H1 (cell line): ENCODE measurements at regions not wholly inside any gene's neighbourhood (a gene's known extent, or its start where the extent isn't known, plus 50 kb on each side); places are given as distances from the start of the nearest gene placed in this dataset.

ENCODE experiments used
- CTCF ChIA-PET: fragments of 300-600 bp; sonication (Branson Sonifier 250); formaldehyde crosslinking; loops from one replicate; lab custom pipeline; 2021; ENCODE audit not compliant: partially characterized antibody; lab: Charles Lee
- POLR2A ChIA-PET: fragments of 300-600 bp; sonication (Branson Sonifier 250); formaldehyde crosslinking; loops from one replicate; lab custom pipeline; 2021; ENCODE audit warnings: inconsistent platforms; ENCODE audit not compliant: partially characterized antibody; lab: Charles Lee
- DNase-seq, 2 experiments: peaks; one replicate each; pipeline versions ENCODE4 v3.0.0 to v3.0.0-alpha.2; 2010 to 2022; ENCODE audit warnings: low spot score in 2 of 2, low read depth in 1 of 2, mixed read lengths in 1 of 2
- FAIRE-seq: peaks from 2 replicates; lab custom pipeline; 2011; peaks lifted over from hg19 to GRCh38; lab: Jason Lieb, UNC
- H2AFZ ChIP-seq: 2 replicates; pipeline ENCODE4 v1.8.1; 2012; ENCODE audit warnings: low read length, inconsistent platforms
- H2AK5ac ChIP-seq: 2 replicates; pipeline ENCODE4 v1.6.1; 2013; ENCODE audit warnings: low read depth, low read length
- H2BK120ac ChIP-seq: replicated peaks from 2 replicates; pipeline ENCODE3; 2013; ENCODE audit warnings: low read depth, low read length, inconsistent platforms
- H2BK12ac ChIP-seq: 2 replicates; pipeline ENCODE4 v1.6.1; 2013; ENCODE audit warnings: low read depth, low read length
- H2BK15ac ChIP-seq: 2 replicates; pipeline ENCODE4 v1.6.1; 2013; ENCODE audit warnings: low read length
- H2BK20ac ChIP-seq: 2 replicates; pipeline ENCODE4 v1.6.1; 2013; ENCODE audit warnings: low read length
- H2BK5ac ChIP-seq: 2 replicates; pipeline ENCODE4 v1.6.1; 2013; ENCODE audit warnings: low read depth, low read length
- H3K14ac ChIP-seq: 2 replicates; pipeline ENCODE4 v1.6.1; 2013; ENCODE audit warnings: inconsistent platforms; ENCODE audit not compliant: insufficient read length
- H3K18ac ChIP-seq: 2 replicates; pipeline ENCODE4 v1.6.1; 2013; ENCODE audit warnings: low read length; ENCODE audit errors: extremely low read depth
- H3K23ac ChIP-seq: 2 replicates; pipeline ENCODE4 v1.6.1; 2013; ENCODE audit warnings: inconsistent platforms; ENCODE audit not compliant: insufficient read length
- H3K23me2 ChIP-seq: 2 replicates; pipeline ENCODE4 v1.6.1; 2013; ENCODE audit warnings: low read depth, low read length
- H3K27ac ChIP-seq: 2 replicates; pipeline ENCODE4 v1.6.1; 2011; ENCODE audit warnings: low read depth, low read length, inconsistent platforms
- H3K27me3 ChIP-seq, 4 experiments: replicated peaks in 1 of 4; 1 replicate in 1 of 4; 2 replicates in 3 of 4; pipeline versions ENCODE4 v1.6.1 to v1.8.1; 2011 to 2013; ENCODE audit warnings: low read length in 3 of 4, mild to moderate bottlenecking in 3 of 4, inconsistent platforms in 2 of 4, mixed read lengths in 2 of 4, moderate library complexity in 1 of 4; ENCODE audit not compliant: control insufficient read depth in 3 of 4, insufficient read depth in 3 of 4; ENCODE audit errors: extremely low read depth in 1 of 4
- H3K36me3 ChIP-seq, 4 experiments: 2 replicates each; pipeline versions ENCODE4 v1.6.1 to v1.8.1; 2011 to 2013; ENCODE audit warnings: mild to moderate bottlenecking in 4 of 4, low read length in 3 of 4, moderate library complexity in 2 of 4, control low read depth in 1 of 4, inconsistent platforms in 1 of 4; ENCODE audit not compliant: insufficient read depth in 4 of 4, control insufficient read depth in 2 of 4
- H3K4ac ChIP-seq: replicated peaks from 2 replicates; pipeline ENCODE3; 2013; ENCODE audit warnings: low read length, low read depth, mixed read lengths, inconsistent platforms; ENCODE audit not compliant: insufficient read length
- H3K4me1 ChIP-seq, 4 experiments: replicated peaks in 1 of 4; 1 replicate in 1 of 4; 2 replicates in 3 of 4; pipeline versions ENCODE4 v1.6.1 to v1.8.1; 2011 to 2013; ENCODE audit warnings: low read length in 3 of 4, inconsistent platforms in 2 of 4, mixed read lengths in 1 of 4; ENCODE audit not compliant: insufficient read depth in 4 of 4, control insufficient read depth in 3 of 4
- H3K4me2 ChIP-seq, 2 experiments: 2 replicates each; pipeline versions ENCODE4 v1.6.1 to v1.8.1; 2011 to 2013; ENCODE audit warnings: low read depth in 2 of 2, low read length in 2 of 2, control low read depth in 1 of 2, inconsistent platforms in 1 of 2, mild to moderate bottlenecking in 1 of 2; ENCODE audit not compliant: insufficient read depth in 1 of 2
- H3K4me3 ChIP-seq, 4 experiments: fragments of 200-600, 300-600 bp in 1 of 4; sonication (generic), shearing (Covaris generic), sonication (Bioruptor Twin) in 1 of 4; 2 replicates each; pipeline versions ENCODE4 v1.5.1 to v1.8.1; 2011 to 2016; ENCODE audit warnings: low read length in 4 of 4, low read depth in 3 of 4, control low read depth in 2 of 4, inconsistent platforms in 2 of 4, mild to moderate bottlenecking in 2 of 4, mixed read lengths in 1 of 4, moderate library complexity in 1 of 4; ENCODE audit not compliant: insufficient read depth in 2 of 4; ENCODE audit errors: extremely low read depth in 1 of 4
- H3K56ac ChIP-seq: replicated peaks from 2 replicates; pipeline ENCODE3; 2013; ENCODE audit warnings: low read depth, mild to moderate bottlenecking, mixed read lengths, low read length, inconsistent platforms; ENCODE audit not compliant: insufficient read length
- H3K79me1 ChIP-seq: 2 replicates; pipeline ENCODE4 v1.6.1; 2013; ENCODE audit warnings: low read depth, low read length, control low read depth
- H3K79me2 ChIP-seq, 2 experiments: 2 replicates each; pipeline versions ENCODE4 v1.6.1 to v1.8.1; 2012 to 2013; ENCODE audit warnings: low read length in 2 of 2, mild to moderate bottlenecking in 2 of 2, inconsistent platforms in 1 of 2; ENCODE audit not compliant: insufficient read depth in 2 of 2, control insufficient read depth in 1 of 2
- H3K9ac ChIP-seq, 4 experiments: replicated peaks in 1 of 4; 1 replicate in 1 of 4; 2 replicates in 3 of 4; pipeline versions ENCODE4 v1.6.1 to v1.8.1; 2011 to 2013; ENCODE audit warnings: low read depth in 3 of 4, low read length in 3 of 4, control low read depth in 2 of 4, mild to moderate bottlenecking in 2 of 4, moderate library complexity in 2 of 4, inconsistent platforms in 1 of 4; ENCODE audit errors: extremely low read depth in 1 of 4
- H3K9me3 ChIP-seq, 2 experiments: 2 replicates each; pipeline versions ENCODE4 v1.6.1 to v1.8.1; 2012 to 2013; ENCODE audit warnings: mild to moderate bottlenecking in 2 of 2, moderate library complexity in 2 of 2, control low read depth in 1 of 2, inconsistent platforms in 1 of 2, low read depth in 1 of 2, low read length in 1 of 2, mixed read lengths in 1 of 2; ENCODE audit not compliant: insufficient read depth in 2 of 2
- H4K20me1 ChIP-seq, 2 experiments: replicated peaks in 1 of 2; 2 replicates each; pipeline versions ENCODE3 to v1.8.1; 2011 to 2013; ENCODE audit warnings: inconsistent platforms in 2 of 2, low read length in 2 of 2, mild to moderate bottlenecking in 1 of 2; ENCODE audit not compliant: insufficient read depth in 2 of 2, control insufficient read depth in 1 of 2
- H4K5ac ChIP-seq: 2 replicates; pipeline ENCODE4 v1.6.1; 2013; ENCODE audit warnings: low read length, low read depth, mixed read lengths, inconsistent platforms; ENCODE audit not compliant: insufficient read length
- H4K8ac ChIP-seq: 2 replicates; pipeline ENCODE4 v1.8.0; 2013; ENCODE audit warnings: mild to moderate bottlenecking, moderate library complexity, low read length, inconsistent platforms; ENCODE audit not compliant: insufficient read depth; ENCODE audit errors: extremely low read depth
- H4K91ac ChIP-seq: replicated peaks from 2 replicates; pipeline ENCODE3; 2013; ENCODE audit warnings: low read length, mixed read lengths, inconsistent platforms; ENCODE audit not compliant: insufficient read length
- ATF2 ChIP-seq: IDR thresholded peaks from 2 replicates; pipeline ENCODE4 v1.6.1; 2012; ENCODE audit warnings: low read length, inconsistent platforms
- ATF3 ChIP-seq: IDR thresholded peaks from 2 replicates; pipeline ENCODE4 v1.6.1; 2011; ENCODE audit warnings: low read depth, mild to moderate bottlenecking, low read length; ENCODE audit not compliant: insufficient read depth
- BACH1 ChIP-seq: IDR thresholded peaks from 2 replicates; pipeline ENCODE4 v1.6.1; 2012; ENCODE audit warnings: low read length, improper control_type of control experiment
- CHD1 ChIP-seq: IDR thresholded peaks from 2 replicates; pipeline ENCODE4 v1.6.1; 2012; ENCODE audit warnings: low read depth, low read length, improper control_type of control experiment
- GABPA ChIP-seq: IDR thresholded peaks from 2 replicates; pipeline ENCODE4 v1.6.1; 2011; ENCODE audit warnings: mild to moderate bottlenecking, low read length, moderate library complexity, borderline replicate concordance; ENCODE audit not compliant: insufficient read depth
- HDAC6 ChIP-seq: IDR thresholded peaks from one replicate; pipeline ENCODE4 v1.7.1; 2012; ENCODE audit warnings: low read depth, mild to moderate bottlenecking, inconsistent platforms, low read length, moderate library complexity
- NRF1 ChIP-seq: IDR thresholded peaks from 2 replicates; pipeline ENCODE4 v1.6.1; 2011; ENCODE audit warnings: mild to moderate bottlenecking, low read depth, low read length, improper control_type of control experiment
- RAD21 ChIP-seq, 2 experiments: IDR thresholded peaks in 1 of 2; conservative IDR thresholded peaks in 1 of 2; 2 replicates each; pipeline ENCODE4 v1.6.1; 2011; ENCODE audit warnings: low read depth in 2 of 2, low read length in 2 of 2, improper control_type of control experiment in 1 of 2, inconsistent platforms in 1 of 2, mild to moderate bottlenecking in 1 of 2, moderate library complexity in 1 of 2
- SIN3A ChIP-seq, 2 experiments: IDR thresholded peaks in 1 of 2; conservative IDR thresholded peaks in 1 of 2; 2 replicates each; pipeline ENCODE4 v1.6.1; 2011 to 2012; ENCODE audit warnings: low read length in 2 of 2, improper control_type of control experiment in 1 of 2, low read depth in 1 of 2, mild to moderate bottlenecking in 1 of 2
- SIX5 ChIP-seq: IDR thresholded peaks from 2 replicates; pipeline ENCODE4 v1.6.1; 2011; ENCODE audit warnings: mild to moderate bottlenecking, low read depth, low read length
- SRF ChIP-seq: IDR thresholded peaks from 2 replicates; pipeline ENCODE4 v1.6.1; 2011; ENCODE audit warnings: mild to moderate bottlenecking, low read depth, low read length, moderate library complexity
- WGBS, 2 experiments: shearing (Covaris generic) in 1 of 2; methylation state at CpG; one replicate each; pipeline versions ENCODE4 v1.1.6 to v1.1.7; 2013 to 2015; ENCODE audit warnings: low lambda C conversion rate in 2 of 2, mixed read lengths in 2 of 2, inconsistent platforms in 1 of 2, low coverage in 1 of 2, missing lambda C conversion rate in 1 of 2; ENCODE audit not compliant: insufficient replicate concordance in 2 of 2, insufficient coverage in 1 of 2, insufficient read length in 1 of 2; ENCODE audit errors: extremely low coverage in 1 of 2, missing lambda C conversion rate in 1 of 2; 5-methylcytosine and 5-hydroxymethylcytosine counted together

- no peak overlapping the region for H3K23ac ChIP-seq
- H3K23me2 ChIP-seq = no peaks in the 10 kb centered on the region
- H3K27me3 ChIP-seq = no peaks in the 10 kb centered on the region
- H2AK5ac ChIP-seq = no peak overlapping the region
- no peaks in the 10 kb centered on the region for H3K79me1 ChIP-seq
- H4K20me1 ChIP-seq = no peaks in the 10 kb centered on the region
- H2AFZ ChIP-seq = no peak overlapping the region
- POLR2A ChIA-PET = no interaction called here
- no peak overlapping the region for H3K4me3 ChIP-seq
- no peak overlapping the region for H3K4me2 ChIP-seq
- CTCF ChIA-PET = no interaction called here
- no peak overlapping the region for H3K4ac ChIP-seq
- no peak overlapping the region for H2BK20ac ChIP-seq
- no peaks in the 10 kb centered on the region for H3K9me3 ChIP-seq
- no peak overlapping the region for H3K18ac ChIP-seq
- no peaks in the 10 kb centered on the region for H3K36me3 ChIP-seq
- no peak overlapping the region for H2BK12ac ChIP-seq
- FAIRE-seq (no peak), DNase-seq (no peak)
- no peak overlapping the region for H3K9ac ChIP-seq
- 89 to 100% methylated on average over 1 to 17 of the region's 17 CpGs for WGBS, 2 experiments
- no peak overlapping the region for H3K27ac ChIP-seq
- H2BK15ac ChIP-seq = no peak overlapping the region
- H2BK120ac ChIP-seq = no peak overlapping the region
- H3K56ac ChIP-seq = no peak overlapping the region
- H3K4me1 ChIP-seq = no peaks in the 10 kb centered on the region; a peak in 1 of 7 replicates
- no peak overlapping the region for H3K14ac ChIP-seq
- no peak overlapping the region for H2BK5ac ChIP-seq
- no peak overlapping the region for H4K5ac ChIP-seq
- H3K79me2 ChIP-seq = no peaks in the 10 kb centered on the region
- H4K8ac ChIP-seq = no peak overlapping the region
- no peak overlapping the region for H4K91ac ChIP-seq
- TF ChIP-seq NRF1 (no peak), SRF (no peak), SIX5 (no peak), SIN3A (conservative IDR thresholded peaks at IDR 0.05 in 1 of 2, IDR thresholded peaks at IDR 0.05 in 1 of 2; ENCODE audit: low read depth in 1 of 2, low read length in 2 of 2) (no peak), RAD21 (IDR thresholded peaks at IDR 0.05 in 1 of 2, conservative IDR thresholded peaks at IDR 0.05 in 1 of 2; ENCODE audit: low read depth in 2 of 2, low read length in 2 of 2) (no peak), GABPA (no peak), CHD1 (no peak), HDAC6 (no peak), BACH1 (no peak), ATF2 (no peak), ATF3 (no peak)
Observed at GRCh38 chr20:53693262-53693871, 99.7 kb upstream of the ZNF217 start.
